ENCODE measurements at regions not wholly inside any gene's neighbourhood (a gene's known extent, or its start where the extent isn't known, plus 50 kb on each side); places are given as distances from the start of the nearest gene placed in this dataset.

DNA sequence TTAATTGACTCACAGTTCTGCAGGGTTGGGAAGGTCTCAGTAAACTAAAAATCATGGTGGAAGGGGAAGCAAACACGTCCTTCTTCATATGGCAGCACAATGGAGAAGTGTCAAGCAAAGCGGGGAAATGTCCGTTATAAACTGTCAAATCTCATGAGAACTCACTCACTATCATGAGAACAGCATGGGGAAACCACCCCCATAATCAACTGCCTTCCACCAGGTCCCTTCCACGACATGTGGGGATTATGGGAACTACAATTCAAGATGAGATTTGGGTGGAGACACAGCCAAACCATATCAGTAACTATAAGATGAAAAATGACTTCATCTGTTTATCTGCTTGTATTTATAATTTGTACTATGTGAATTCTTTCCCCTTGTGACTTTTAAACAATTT, 577.6 kb upstream of the MDGA2 start:
- Mint-ChIP-seq H3K4me1 (ENCODE audit: low read depth, unreplicated experiment) (peaks cover 3% of the 10 kb centered on the region), H3K27ac (ENCODE audit: unreplicated experiment) (no peak overlapping the region), H3K27me3 (ENCODE audit: unreplicated experiment) (peaks cover 3% of the 10 kb centered on the region), H3K36me3 (ENCODE audit: unreplicated experiment) (no peaks in the 10 kb centered on the region), H3K9me3 (ENCODE audit: unreplicated experiment) (no peaks in the 10 kb centered on the region), H3K4me3 (ENCODE audit: unreplicated experiment) (no peak overlapping the region)
- DNase-seq, result no peak
- TF ChIP-seq, protein P1, sequence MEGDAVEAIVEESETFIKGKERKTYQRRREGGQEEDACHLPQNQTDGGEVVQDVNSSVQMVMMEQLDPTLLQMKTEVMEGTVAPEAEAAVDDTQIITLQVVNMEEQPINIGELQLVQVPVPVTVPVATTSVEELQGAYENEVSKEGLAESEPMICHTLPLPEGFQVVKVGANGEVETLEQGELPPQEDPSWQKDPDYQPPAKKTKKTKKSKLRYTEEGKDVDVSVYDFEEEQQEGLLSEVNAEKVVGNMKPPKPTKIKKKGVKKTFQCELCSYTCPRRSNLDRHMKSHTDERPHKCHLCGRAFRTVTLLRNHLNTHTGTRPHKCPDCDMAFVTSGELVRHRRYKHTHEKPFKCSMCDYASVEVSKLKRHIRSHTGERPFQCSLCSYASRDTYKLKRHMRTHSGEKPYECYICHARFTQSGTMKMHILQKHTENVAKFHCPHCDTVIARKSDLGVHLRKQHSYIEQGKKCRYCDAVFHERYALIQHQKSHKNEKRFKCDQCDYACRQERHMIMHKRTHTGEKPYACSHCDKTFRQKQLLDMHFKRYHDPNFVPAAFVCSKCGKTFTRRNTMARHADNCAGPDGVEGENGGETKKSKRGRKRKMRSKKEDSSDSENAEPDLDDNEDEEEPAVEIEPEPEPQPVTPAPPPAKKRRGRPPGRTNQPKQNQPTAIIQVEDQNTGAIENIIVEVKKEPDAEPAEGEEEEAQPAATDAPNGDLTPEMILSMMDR (IDR thresholded peaks at IDR 0.05; ENCODE audit: partially characterized antibody, unreplicated experiment), result no peak

DNA sequence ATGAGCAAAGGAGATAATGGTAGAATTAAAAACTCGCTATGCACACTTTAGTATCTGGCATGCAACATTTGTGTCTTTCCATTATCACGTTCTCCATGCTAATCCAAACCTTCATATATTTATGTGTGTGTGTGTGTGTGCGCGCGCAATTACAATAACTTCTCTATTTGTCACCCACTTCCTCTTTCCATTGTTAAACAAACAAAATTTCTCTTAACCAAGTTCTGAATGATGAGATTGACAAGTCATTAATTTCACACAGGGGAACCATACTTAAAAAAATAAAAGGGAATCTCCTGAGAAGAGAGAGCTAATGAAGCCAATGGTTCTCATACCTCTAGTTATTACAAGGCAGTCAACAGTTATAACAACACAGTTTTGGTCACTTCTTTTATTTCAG, 575.9 kb upstream of the MDGA2 start:
- H3K4me3 Mint-ChIP-seq (ENCODE audit: unreplicated experiment), result no peak overlapping the region
- H3K36me3 Mint-ChIP-seq (ENCODE audit: unreplicated experiment), result no peaks in the 10 kb centered on the region
- no peaks in the 10 kb centered on the region for H3K9me3 Mint-ChIP-seq (ENCODE audit: unreplicated experiment)
- TF ChIP-seq, protein P1 (IDR thresholded peaks at IDR 0.05; ENCODE audit: partially characterized antibody, unreplicated experiment), result no peak
- DNase-seq, result no peak
- peaks cover 3% of the 10 kb centered on the region for H3K27me3 Mint-ChIP-seq (ENCODE audit: unreplicated experiment)
- H3K4me1 Mint-ChIP-seq (ENCODE audit: low read depth, unreplicated experiment), result peaks cover 3% of the 10 kb centered on the region
- H3K27ac Mint-ChIP-seq (ENCODE audit: unreplicated experiment), result no peak overlapping the region

DNA sequence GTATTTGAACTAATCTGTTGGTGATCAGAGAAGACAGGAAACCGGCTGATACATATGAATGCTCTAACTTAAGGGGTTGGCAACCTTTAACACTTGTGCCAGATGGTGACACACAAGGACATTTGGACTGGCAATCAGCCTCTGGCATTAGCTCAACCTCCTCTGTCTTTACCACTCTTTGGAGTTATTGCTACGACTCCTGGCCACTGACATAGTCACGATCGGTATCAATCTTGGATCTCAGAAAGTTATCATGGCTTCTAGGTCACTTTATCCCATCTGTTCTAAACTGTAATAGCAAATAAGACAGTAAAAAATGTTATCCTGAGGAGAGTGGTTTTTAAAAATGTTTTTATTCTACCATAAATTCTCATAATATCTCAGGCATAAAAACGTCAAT, 575.2 kb upstream of the MDGA2 start:
- H3K4me1 Mint-ChIP-seq (ENCODE audit: low read depth, unreplicated experiment), result peaks cover 3% of the 10 kb centered on the region
- no peaks in the 10 kb centered on the region for H3K36me3 Mint-ChIP-seq (ENCODE audit: unreplicated experiment)
- no peak overlapping the region for H3K4me3 Mint-ChIP-seq (ENCODE audit: unreplicated experiment)
- TF ChIP-seq, protein P1 (IDR thresholded peaks at IDR 0.05; ENCODE audit: partially characterized antibody, unreplicated experiment), result no peak
- peaks cover 3% of the 10 kb centered on the region for H3K27me3 Mint-ChIP-seq (ENCODE audit: unreplicated experiment)
- no peak for DNase-seq
- no peaks in the 10 kb centered on the region for H3K9me3 Mint-ChIP-seq (ENCODE audit: unreplicated experiment)
- H3K27ac Mint-ChIP-seq (ENCODE audit: unreplicated experiment), result no peak overlapping the region

DNA sequence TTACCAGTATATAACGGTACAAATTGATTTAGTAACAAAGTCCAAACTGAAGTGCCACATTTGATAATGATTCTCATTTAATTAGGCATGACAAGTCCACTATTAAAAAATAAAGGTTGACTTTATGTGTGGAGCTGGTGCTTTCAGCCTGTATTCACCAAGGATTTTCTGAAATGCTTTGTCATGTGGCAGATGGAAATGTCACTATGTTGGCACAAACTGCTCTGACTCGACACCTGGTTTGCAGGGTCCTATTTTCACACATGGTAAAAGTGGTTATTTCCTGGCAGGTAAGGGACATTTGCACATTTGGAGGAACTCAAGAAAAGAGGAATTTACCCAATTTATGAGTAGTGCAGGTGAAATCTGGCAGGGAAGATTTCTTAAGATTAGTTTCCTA, 572.6 kb upstream of the MDGA2 start:
- H3K27ac Mint-ChIP-seq (ENCODE audit: unreplicated experiment), result no peak overlapping the region
- DNase-seq, result no peak
- H3K36me3 Mint-ChIP-seq (ENCODE audit: unreplicated experiment), result no peaks in the 10 kb centered on the region
- TF ChIP-seq, protein P1 (IDR thresholded peaks at IDR 0.05; ENCODE audit: partially characterized antibody, unreplicated experiment), result no peak
- H3K4me1 Mint-ChIP-seq (ENCODE audit: low read depth, unreplicated experiment), result peaks cover 3% of the 10 kb centered on the region
- H3K27me3 Mint-ChIP-seq (ENCODE audit: unreplicated experiment), result peaks cover 3% of the 10 kb centered on the region
- no peaks in the 10 kb centered on the region for H3K9me3 Mint-ChIP-seq (ENCODE audit: unreplicated experiment)
- no peak overlapping the region for H3K4me3 Mint-ChIP-seq (ENCODE audit: unreplicated experiment)

DNA sequence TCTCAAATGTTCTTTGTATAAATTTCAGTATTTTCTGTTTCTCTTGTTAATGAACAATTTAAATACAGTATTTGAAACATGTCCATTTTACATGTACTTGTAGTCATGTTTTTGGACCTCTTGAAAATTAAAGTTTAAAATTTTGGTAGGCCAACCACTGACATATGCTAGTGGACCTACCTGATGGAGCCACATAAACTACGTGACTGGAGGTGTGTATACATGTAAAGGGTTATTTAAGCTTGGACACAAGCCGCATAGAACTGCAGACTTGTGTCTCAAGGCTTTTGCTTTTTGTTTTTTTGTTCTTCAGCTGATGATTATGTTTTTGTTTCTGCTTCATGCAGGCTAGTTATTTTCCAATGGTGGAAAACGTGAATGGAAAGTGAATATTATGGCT, 568.5 kb upstream of the MDGA2 start:
- Mint-ChIP-seq H3K4me3 (ENCODE audit: unreplicated experiment) (no peak overlapping the region), H3K4me1 (ENCODE audit: low read depth, unreplicated experiment) (peaks cover 3% of the 10 kb centered on the region), H3K36me3 (ENCODE audit: unreplicated experiment) (no peaks in the 10 kb centered on the region), H3K27me3 (ENCODE audit: unreplicated experiment) (no peaks in the 10 kb centered on the region), H3K9me3 (ENCODE audit: unreplicated experiment) (no peaks in the 10 kb centered on the region), H3K27ac (ENCODE audit: unreplicated experiment) (no peak overlapping the region)
- TF ChIP-seq, protein P1 (IDR thresholded peaks at IDR 0.05; ENCODE audit: partially characterized antibody, unreplicated experiment), result no peak
- DNase-seq, result no peak

All from glutamatergic neuron (in vitro differentiated cells).